BE2C (cell line): ENCODE measurements at regions not wholly inside any gene's neighbourhood (a gene's known extent, or its start where the extent isn't known, plus 50 kb on each side); places are given as distances from the start of the nearest gene placed in this dataset.
"Not testable (repeated sequence)": the region's sequence is repeated elsewhere in the genome, so short reads cannot be mapped to it uniquely, and the experiment has no call there.

Experiments
- DNase-seq: peaks from one replicate; pipeline ENCODE4 v3.0.0-alpha.2; 2020
- H3K27me3 ChIP-seq: fragments of 250-450 bp; sonication (Bioruptor Pico); 2 replicates; pipeline ENCODE4 v1.5.1; 2020; ENCODE audit warnings: mild to moderate bottlenecking
- H3K36me3 ChIP-seq: fragments of 250-450 bp; sonication (Bioruptor Pico); 2 replicates; pipeline ENCODE4 v1.5.1; 2020; ENCODE audit warnings: mild to moderate bottlenecking
- H3K4me1 ChIP-seq: fragments of 250-450 bp; sonication (Bioruptor Pico); 2 replicates; pipeline ENCODE4 v1.5.1; 2020
- H3K4me3 ChIP-seq: 2 replicates; pipeline ENCODE4 v1.5.1; 2011; ENCODE audit warnings: low read depth, low read length
- H3K9me3 ChIP-seq: fragments of 250-450 bp; sonication (Bioruptor Pico); 2 replicates; pipeline ENCODE4 v1.5.1; 2020
- TF ChIP-seq, protein P1 (sequence below): IDR thresholded peaks from 2 replicates; pipeline ENCODE4 v1.5.1; 2012; ENCODE audit warnings: mild to moderate bottlenecking, low read depth, low read length

DNA sequence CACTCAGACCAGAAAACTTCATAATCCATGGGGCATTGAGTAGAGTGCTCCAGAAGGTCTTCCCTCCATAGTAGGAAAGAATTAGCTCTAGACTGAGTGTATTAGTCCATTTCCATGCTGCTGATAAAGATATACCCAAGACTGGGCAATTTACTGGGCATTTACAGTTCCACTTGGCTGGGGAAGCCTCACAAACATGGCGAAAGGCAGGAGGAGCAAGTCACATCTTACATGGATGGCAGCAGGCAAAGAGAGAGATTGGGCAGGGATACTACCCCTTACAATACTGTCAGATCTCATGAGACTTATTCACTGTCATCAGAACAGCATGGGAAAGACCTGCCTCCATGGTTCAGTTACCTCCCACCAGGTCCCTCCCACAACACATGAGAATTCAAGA is 300.6 kb upstream of the TMEM132C start:
- Histone ChIP-seq H3K27me3 (no peaks in the 10 kb centered on the region), H3K36me3 (no peaks in the 10 kb centered on the region), H3K9me3 (no peaks in the 10 kb centered on the region), H3K4me3 (no peak overlapping the region), H3K4me1 (no peaks in the 10 kb centered on the region)
- TF ChIP-seq, protein P1, sequence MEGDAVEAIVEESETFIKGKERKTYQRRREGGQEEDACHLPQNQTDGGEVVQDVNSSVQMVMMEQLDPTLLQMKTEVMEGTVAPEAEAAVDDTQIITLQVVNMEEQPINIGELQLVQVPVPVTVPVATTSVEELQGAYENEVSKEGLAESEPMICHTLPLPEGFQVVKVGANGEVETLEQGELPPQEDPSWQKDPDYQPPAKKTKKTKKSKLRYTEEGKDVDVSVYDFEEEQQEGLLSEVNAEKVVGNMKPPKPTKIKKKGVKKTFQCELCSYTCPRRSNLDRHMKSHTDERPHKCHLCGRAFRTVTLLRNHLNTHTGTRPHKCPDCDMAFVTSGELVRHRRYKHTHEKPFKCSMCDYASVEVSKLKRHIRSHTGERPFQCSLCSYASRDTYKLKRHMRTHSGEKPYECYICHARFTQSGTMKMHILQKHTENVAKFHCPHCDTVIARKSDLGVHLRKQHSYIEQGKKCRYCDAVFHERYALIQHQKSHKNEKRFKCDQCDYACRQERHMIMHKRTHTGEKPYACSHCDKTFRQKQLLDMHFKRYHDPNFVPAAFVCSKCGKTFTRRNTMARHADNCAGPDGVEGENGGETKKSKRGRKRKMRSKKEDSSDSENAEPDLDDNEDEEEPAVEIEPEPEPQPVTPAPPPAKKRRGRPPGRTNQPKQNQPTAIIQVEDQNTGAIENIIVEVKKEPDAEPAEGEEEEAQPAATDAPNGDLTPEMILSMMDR = no peak
- DNase-seq = no peak

DNA sequence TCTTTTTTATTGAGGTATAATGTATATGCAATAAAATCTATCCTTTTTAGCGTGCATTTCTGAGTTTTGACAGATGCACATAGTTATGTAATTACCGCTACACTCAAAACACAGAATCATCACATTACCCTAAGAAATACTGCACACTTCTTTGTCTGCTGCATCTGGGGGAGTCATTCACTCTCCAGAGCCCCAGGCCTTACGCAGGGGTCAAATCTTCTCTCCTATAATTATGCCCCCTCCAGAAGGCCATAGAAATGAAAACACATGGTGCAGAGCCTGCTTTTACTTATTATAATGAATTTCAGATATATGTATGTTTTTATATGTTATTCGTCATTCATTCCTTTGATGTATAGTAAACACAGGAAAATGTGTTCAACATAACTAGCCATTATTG is 296.5 kb upstream of the TMEM132C start:
- H3K36me3 ChIP-seq = no peaks in the 10 kb centered on the region
- no peaks in the 10 kb centered on the region for H3K27me3 ChIP-seq
- TF ChIP-seq, protein P1 = no peak
- H3K4me1 ChIP-seq = no peaks in the 10 kb centered on the region
- H3K4me3 ChIP-seq = no peak overlapping the region
- no peaks in the 10 kb centered on the region for H3K9me3 ChIP-seq
- no peak for DNase-seq

DNA sequence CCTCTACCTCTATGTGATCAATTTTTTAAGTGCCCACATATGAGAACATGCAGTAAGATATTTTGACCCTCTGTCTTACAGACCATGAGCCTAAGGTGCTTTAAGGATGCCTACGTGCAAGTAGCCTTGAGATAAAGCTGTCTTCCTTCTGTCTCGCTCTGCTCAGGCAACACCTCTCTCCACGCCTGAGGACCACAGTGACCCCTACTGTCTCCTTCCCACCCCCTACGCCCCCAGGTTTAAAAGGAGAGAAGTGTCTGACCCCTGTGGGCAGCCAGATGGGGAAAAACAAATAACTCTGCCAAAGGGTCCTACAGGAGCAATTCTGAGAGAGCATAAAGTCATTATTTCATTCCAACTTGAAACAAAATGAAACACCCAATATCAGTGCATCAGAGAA is 286.4 kb upstream of the TMEM132C start:
- no peaks in the 10 kb centered on the region for H3K27me3 ChIP-seq
- DNase-seq = no peak
- no peak overlapping the region for H3K4me3 ChIP-seq
- H3K4me1 ChIP-seq = no peaks in the 10 kb centered on the region
- H3K36me3 ChIP-seq = no peaks in the 10 kb centered on the region
- TF ChIP-seq, protein P1 = no peak
- H3K9me3 ChIP-seq = no peaks in the 10 kb centered on the region

DNA sequence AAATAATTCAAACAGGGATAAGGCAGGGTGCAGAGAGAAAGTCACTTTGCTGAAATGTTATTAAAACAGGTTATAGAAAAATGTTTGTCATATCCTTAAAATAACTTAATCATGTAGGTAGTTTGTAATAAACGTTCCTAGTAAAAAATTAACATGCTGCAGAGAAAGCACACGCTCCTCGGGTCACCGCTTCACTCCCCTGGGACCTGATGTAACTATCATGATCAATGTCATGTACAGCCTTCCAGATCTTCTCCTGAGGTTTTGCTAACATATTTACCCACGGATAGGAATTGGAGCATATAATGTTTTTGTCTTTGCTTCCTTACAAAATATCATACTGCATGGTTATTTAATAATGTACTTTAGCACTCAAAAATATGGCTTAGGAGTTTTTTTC is 285.1 kb upstream of the TMEM132C start:
- no peaks in the 10 kb centered on the region for H3K27me3 ChIP-seq
- no peak for DNase-seq
- no peaks in the 10 kb centered on the region for H3K9me3 ChIP-seq
- TF ChIP-seq, protein P1 = no peak
- no peak overlapping the region for H3K4me3 ChIP-seq
- H3K4me1 ChIP-seq = no peaks in the 10 kb centered on the region
- no peaks in the 10 kb centered on the region for H3K36me3 ChIP-seq

DNA sequence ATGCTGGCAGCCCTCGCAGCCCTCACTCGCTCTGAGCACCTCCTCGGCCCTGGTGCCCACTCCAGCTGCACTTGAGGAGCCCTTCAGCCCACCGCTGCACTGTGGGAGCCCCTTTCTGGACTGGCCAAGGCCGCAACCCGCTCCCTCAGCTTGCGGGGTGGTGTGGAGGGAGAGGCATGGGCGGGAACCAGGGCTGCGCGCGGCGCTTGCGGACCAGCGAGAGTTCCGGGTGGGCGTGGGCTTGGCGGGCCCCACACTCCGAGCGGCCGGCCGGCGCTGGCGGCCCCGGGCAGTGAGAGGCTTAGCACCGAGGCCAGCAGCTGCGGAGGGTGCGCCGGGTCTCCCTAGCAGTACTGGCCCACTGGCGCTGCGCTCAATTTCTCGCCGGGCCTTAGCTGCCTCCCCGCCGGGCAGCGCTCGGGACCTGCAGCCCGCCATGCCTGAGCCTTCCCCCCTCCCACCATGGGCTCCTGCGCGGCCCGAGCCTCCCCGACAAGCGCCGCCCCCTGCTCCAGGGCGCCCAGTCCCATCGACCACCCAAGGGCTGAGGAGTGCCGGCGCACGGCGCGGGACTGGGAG is 283.7 kb upstream of the TMEM132C start:
- not testable (repeated sequence) for H3K4me3 ChIP-seq, H3K36me3 ChIP-seq, H3K27me3 ChIP-seq, H3K4me1 ChIP-seq, H3K9me3 ChIP-seq, DNase-seq

DNA sequence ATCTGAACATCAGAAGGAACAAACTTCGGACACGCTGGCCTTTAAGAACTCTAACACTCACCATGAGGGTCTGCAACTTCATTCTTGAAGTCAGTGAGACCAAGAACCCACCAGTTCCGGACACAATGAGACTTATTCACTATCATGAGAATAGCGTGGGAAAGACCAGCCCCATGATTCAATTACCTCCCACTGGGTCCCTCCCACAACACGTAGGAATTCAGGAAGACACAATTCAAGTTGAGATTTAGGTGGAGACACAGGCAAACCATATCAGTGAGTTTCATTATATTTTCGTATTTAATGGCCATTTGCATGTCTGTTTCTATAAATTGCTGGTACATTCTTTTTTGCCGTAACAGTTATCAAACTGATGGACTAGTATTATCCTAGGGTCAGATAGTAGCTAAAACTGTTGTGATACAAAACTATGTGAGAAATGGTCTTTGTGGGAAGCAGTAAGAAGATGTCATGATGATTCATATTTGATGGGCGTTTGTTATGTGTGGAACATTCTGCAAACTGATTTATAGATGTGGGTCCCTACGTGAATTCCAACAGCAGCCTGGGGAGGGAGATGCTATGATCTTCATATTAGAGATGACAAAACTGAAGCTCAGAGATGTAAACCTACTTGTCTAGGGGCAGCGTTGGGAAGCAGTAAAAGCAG is 282.4 kb upstream of the TMEM132C start:
- TF ChIP-seq, protein P1 = no peak
- no peak overlapping the region for H3K4me3 ChIP-seq
- H3K36me3 ChIP-seq = no peaks in the 10 kb centered on the region
- no peaks in the 10 kb centered on the region for H3K4me1 ChIP-seq
- H3K9me3 ChIP-seq = no peaks in the 10 kb centered on the region
- no peak for DNase-seq
- no peaks in the 10 kb centered on the region for H3K27me3 ChIP-seq
